ENCODE measurements at regions not wholly inside any gene's neighbourhood (a gene's known extent, or its start where the extent isn't known, plus 50 kb on each side); places are given as distances from the start of the nearest gene placed in this dataset.
A peak's percentile ranks its signal among the peaks of the same experiment; 100 is the strongest.

DNA sequence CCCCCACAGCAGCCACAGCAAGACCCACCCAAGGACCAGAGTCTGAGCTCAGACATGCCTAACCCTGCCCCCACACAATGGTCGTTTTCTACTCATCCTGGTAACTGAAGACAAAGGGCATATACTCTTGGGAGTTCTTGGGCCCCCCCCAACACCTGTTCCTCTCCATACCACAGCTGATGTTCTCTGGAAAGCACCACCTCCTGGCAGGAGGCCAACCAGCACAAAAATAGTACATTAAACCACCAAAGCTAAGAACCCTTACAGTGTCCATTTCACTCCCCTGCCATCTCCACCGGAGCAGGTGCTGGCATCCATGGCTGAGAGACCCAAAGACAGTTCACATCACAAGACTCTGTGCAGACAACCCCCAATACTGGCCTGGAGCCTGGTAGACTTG, 80.6 kb upstream of the DAAM1 start:
- ChIA-PET CTCF (no interaction called here), POLR2A (no interaction called here)
- BruUV-seq (replicated peaks) = no TSS peak

DNA sequence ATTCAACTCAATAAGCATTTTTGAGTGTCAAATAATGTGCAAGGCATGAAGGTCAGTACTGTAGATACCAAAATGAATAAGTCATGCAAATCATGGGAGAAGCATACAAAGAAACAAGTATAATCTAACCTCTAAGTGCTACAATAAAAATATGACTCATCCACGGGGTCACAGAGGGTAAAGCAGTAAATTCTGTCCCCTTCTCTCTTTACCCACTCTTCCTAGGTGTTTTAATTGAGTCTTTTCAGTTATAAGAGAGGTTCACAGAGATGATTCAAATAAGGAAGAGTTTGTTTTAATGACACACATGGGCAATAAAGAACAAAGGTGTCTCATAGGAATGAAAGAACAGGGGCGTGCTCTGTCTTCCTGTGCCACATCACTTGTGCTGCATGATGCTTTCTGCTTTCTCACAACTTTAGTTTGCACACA, 71.5 kb upstream of the DAAM1 start:
- H3K4me2 ChIP-seq (ENCODE audit: insufficient read depth, low read length) = no peak overlapping the region

More for the DNA sequence above, 80.6 kb upstream of the DAAM1 start:
- Histone ChIP-seq H3K9ac (replicated peaks; ENCODE audit: extremely low read depth, insufficient read depth, low read length) (no peak overlapping the region), H3K4me1 (ENCODE audit: control insufficient read depth, extremely low read depth, insufficient read depth, low read length) (no peaks in the 10 kb centered on the region), H3K27me3 (ENCODE audit: control insufficient read depth in 2 of 2, insufficient read depth in 2 of 2, low read length in 2 of 2) (peaks cover 2 to 8% of the 10 kb centered on the region in 2 experiments), H3K79me2 (ENCODE audit: control insufficient read depth, insufficient read depth, low read length) (no peaks in the 10 kb centered on the region), H2AFZ (ENCODE audit: low read depth, low read length) (no peak overlapping the region), H4K20me1 (replicated peaks; ENCODE audit: control insufficient read depth, extremely low read depth, insufficient read depth, low read length) (no peaks in the 10 kb centered on the region), H3K27ac (ENCODE audit: insufficient read depth, low read depth, low read length) (no peak overlapping the region), H3K4me3 (replicated peaks in 1 of 3; ENCODE audit: insufficient read depth in 1 of 3, low read depth in 1 of 3, low read length in 3 of 3) (no peak overlapping the region), H3K9me3 (replicated peaks; ENCODE audit: control insufficient read depth, insufficient read depth, low read length) (no peaks in the 10 kb centered on the region), H3K36me3 (ENCODE audit: control insufficient read depth in 2 of 2, extremely low read depth in 1 of 2, insufficient read depth in 2 of 2, low read length in 2 of 2) (no peaks in the 10 kb centered on the region), H3K9me1 (replicated peaks; ENCODE audit: control insufficient read depth, extremely low read depth, insufficient read depth, low read length) (no peaks in the 10 kb centered on the region), H3K4me2 (ENCODE audit: insufficient read depth, low read length) (no peak overlapping the region)
- FAIRE-seq = no peak
- dilution Hi-C loops (cut with MboI; ENCODE audit: extremely low pct_ligation_motif_present, low sequenced_read_pairs) = no loop called here
- intact Hi-C loops (cut with micrococcal nuclease) = no loop called here
- TF ChIP-seq JUN (IDR thresholded peaks at IDR 0.05; ENCODE audit: borderline replicate concordance, insufficient read depth, insufficient read length, low read depth) (no peak), FOS (IDR thresholded peaks at IDR 0.05; ENCODE audit: borderline replicate concordance, insufficient read depth, low read length) (no peak), GATA2 (IDR thresholded peaks at IDR 0.05; ENCODE audit: insufficient read depth, insufficient read length, low read depth, low read length) (no peak), MYC (IDR thresholded peaks at IDR 0.05; ENCODE audit: low read depth, low read length) (no peak), POLR2AphosphoS5 (IDR thresholded peaks at IDR 0.05; ENCODE audit: insufficient read depth, low read depth, low read length) (no peak)
- TF ChIP-seq, protein P1, sequence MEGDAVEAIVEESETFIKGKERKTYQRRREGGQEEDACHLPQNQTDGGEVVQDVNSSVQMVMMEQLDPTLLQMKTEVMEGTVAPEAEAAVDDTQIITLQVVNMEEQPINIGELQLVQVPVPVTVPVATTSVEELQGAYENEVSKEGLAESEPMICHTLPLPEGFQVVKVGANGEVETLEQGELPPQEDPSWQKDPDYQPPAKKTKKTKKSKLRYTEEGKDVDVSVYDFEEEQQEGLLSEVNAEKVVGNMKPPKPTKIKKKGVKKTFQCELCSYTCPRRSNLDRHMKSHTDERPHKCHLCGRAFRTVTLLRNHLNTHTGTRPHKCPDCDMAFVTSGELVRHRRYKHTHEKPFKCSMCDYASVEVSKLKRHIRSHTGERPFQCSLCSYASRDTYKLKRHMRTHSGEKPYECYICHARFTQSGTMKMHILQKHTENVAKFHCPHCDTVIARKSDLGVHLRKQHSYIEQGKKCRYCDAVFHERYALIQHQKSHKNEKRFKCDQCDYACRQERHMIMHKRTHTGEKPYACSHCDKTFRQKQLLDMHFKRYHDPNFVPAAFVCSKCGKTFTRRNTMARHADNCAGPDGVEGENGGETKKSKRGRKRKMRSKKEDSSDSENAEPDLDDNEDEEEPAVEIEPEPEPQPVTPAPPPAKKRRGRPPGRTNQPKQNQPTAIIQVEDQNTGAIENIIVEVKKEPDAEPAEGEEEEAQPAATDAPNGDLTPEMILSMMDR (IDR thresholded peaks at IDR 0.05; ENCODE audit: extremely low read depth in 1 of 2, insufficient read depth in 1 of 2, low read depth in 1 of 2, low read length in 2 of 2) = no peak
- TF ChIP-seq, protein P2, sequence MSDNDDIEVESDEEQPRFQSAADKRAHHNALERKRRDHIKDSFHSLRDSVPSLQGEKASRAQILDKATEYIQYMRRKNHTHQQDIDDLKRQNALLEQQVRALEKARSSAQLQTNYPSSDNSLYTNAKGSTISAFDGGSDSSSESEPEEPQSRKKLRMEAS (IDR thresholded peaks at IDR 0.05; ENCODE audit: insufficient read depth, insufficient read length) = no peak
- no peak for DNase-seq (ENCODE audit: low read depth, low spot score)

More for the DNA sequence above, 71.5 kb upstream of the DAAM1 start:
- H3K36me3 ChIP-seq (ENCODE audit: control insufficient read depth in 2 of 2, extremely low read depth in 1 of 2, insufficient read depth in 2 of 2, low read length in 2 of 2) = no peaks in the 10 kb centered on the region
- no peak overlapping the region for H3K9ac ChIP-seq (replicated peaks; ENCODE audit: extremely low read depth, insufficient read depth, low read length)
- peaks cover 4 to 15% of the 10 kb centered on the region in 2 experiments for H3K27me3 ChIP-seq (ENCODE audit: control insufficient read depth in 2 of 2, insufficient read depth in 2 of 2, low read length in 2 of 2)
- FAIRE-seq = no peak
- POLR2A ChIA-PET = no interaction called here
- no peaks in the 10 kb centered on the region for H3K79me2 ChIP-seq (ENCODE audit: control insufficient read depth, insufficient read depth, low read length)
- intact Hi-C loops (cut with micrococcal nuclease) (no loop called here), dilution Hi-C loops (cut with MboI; ENCODE audit: extremely low pct_ligation_motif_present, low sequenced_read_pairs) (no loop called here)
- H3K4me1 ChIP-seq (ENCODE audit: control insufficient read depth, extremely low read depth, insufficient read depth, low read length) = no peaks in the 10 kb centered on the region
- CTCF ChIA-PET = no interaction called here
- no TSS peak for BruUV-seq (replicated peaks)
- no peaks in the 10 kb centered on the region for H3K9me3 ChIP-seq (replicated peaks; ENCODE audit: control insufficient read depth, insufficient read depth, low read length)
- H2AFZ ChIP-seq (ENCODE audit: low read depth, low read length) = no peak overlapping the region
- H3K27ac ChIP-seq (ENCODE audit: insufficient read depth, low read depth, low read length) = no peak overlapping the region
- TF ChIP-seq JUN (IDR thresholded peaks at IDR 0.05; ENCODE audit: borderline replicate concordance, insufficient read depth, insufficient read length, low read depth) (peak; percentile 11), FOS (IDR thresholded peaks at IDR 0.05; ENCODE audit: borderline replicate concordance, insufficient read depth, low read length) (no peak)
- H3K9me1 ChIP-seq (replicated peaks; ENCODE audit: control insufficient read depth, extremely low read depth, insufficient read depth, low read length) = no peaks in the 10 kb centered on the region
- H3K4me3 ChIP-seq (replicated peaks in 1 of 3; ENCODE audit: insufficient read depth in 1 of 3, low read depth in 1 of 3, low read length in 3 of 3) = no peak overlapping the region
- no peaks in the 10 kb centered on the region for H4K20me1 ChIP-seq (replicated peaks; ENCODE audit: control insufficient read depth, extremely low read depth, insufficient read depth, low read length)
- no peak for DNase-seq (ENCODE audit: low read depth, low spot score)
